Smooth muscle cell of the brain vasculature (primary cell): ENCODE measurements at regions not wholly inside any gene's neighbourhood (a gene's known extent, or its start where the extent isn't known, plus 50 kb on each side); places are given as distances from the start of the nearest gene placed in this dataset.
A peak's percentile ranks its signal among the peaks of the same experiment; 100 is the strongest.
"Not testable (repeated sequence)": the region's sequence is repeated elsewhere in the genome, so short reads cannot be mapped to it uniquely, and the experiment has no call there.

ENCODE experiments used
- DNase-seq: peaks from one replicate; pipeline ENCODE4 v3.0.0-alpha.2; 2012; ENCODE audit warnings: low read depth, low spot score

DNA sequence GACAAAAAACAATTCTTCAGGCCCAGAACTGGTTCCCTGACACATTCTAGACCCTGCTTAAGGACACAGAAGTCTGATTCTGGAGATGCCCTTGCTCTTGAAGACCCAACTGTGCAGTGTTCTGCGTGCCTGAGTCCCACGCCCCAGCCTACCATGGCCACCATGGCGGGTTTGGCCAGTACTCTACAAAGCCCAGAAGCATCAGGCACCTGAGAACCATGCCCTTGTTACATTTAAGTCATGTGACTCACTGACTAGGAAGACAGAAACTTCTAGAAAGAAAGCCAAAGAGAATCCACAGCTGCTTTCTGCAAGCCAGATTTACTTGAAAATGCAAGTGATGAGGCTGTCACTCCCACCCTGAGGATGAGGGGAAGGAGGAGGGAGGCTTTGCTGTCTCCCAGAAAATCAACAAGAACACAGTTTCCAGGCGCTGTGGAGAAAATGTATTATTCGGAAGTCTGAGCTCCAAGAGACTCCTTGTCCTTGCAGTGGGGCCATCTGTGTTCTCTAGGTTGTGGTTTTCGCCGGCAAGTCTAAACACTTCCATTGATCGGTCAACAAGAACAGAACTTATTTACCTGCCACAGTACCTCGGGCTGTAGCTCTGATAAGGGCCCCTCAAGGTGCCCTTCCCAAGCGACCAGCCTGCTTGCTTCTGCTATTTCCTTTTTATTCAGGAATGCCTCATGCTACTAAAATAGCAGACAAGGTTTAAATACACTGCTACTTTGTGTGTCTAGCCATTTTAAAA, 81.3 kb upstream of the DMRT1 start:
- DNase-seq, result no peak

DNA sequence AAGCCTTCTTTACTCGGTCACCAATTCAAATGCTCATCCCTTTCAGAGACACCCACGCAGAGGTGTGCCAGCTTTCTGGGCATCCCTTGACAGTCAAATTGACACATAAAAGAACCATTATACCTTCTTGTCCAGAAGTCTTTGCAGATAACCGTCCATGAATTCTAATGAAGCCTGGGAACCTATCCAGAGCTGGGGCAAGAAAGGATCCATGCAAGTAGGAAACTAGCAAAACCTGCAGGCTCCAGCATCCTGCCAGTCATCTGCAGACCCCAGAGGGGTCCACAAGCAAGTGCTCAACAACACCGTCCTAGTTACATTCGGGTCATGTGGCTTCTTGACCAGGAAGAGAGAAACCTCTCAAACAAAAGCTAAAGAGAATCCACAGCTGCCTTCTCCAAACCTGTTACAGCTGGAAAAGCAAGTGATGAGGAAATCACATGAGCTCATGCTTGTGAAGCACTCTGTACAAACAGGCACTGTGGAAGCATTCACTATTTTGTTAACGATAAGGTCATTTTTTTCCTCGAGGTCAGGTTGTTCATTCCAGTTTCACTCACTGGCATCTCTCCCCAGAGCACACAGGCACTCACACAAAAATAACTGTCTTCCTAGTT, 80.2 kb upstream of the DMRT1 start:
- DNase-seq, result no peak

- DNase-seq, result no peak
Observed at GRCh38 chr9:761793-762560, 79.5 kb upstream of the DMRT1 start.

DNA sequence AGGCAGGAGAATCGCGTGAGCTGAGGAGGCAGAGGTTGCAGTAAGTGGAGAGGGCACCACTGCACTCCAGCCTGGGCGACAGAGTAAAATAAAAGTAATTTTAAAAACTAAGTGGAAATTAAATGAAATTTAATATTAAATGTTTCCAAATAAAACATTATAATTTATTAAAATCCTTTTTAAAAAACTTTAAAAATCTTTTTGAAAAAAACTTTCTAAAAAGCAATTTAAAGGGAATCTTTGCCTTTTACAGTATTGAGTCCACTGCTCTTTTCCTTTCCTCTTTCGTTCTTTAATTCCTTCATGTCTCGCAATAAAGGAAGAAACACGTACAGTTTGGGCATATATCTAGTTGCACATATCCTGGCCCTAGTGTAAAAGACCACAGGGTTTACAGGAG, 77.8 kb upstream of the DMRT1 start:
- no peak for DNase-seq

- peak; percentile 17 for DNase-seq
Observed at GRCh38 chr9:764105-764524, 77.4 kb upstream of the DMRT1 start.

GRCh38 chr9:764986-765385, 76.5 kb upstream of the DMRT1 start:
- DNase-seq, result no peak

GRCh38 chr9:767061-767561, 74.4 kb upstream of the DMRT1 start:
- DNase-seq, result not testable (repeated sequence)

DNA sequence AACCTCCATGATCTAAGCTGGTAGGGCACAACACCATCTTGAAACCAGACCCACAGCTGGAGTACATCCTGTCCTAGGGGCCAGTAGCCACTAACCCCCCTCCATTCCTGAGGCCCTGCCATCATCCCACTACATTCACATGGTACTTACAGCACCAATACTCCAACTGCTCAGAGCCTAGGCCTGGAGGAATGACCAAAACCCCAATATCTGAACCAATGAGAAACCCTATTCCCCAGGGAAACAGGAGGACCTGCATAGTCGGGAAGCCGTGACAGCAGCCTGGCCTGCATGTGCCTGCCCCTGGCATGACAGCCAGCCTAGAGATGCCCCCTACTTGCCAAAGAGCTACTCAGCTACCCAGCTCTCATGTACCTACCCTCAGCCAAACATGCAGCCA, 65.4 kb upstream of the DMRT1 start:
- DNase-seq, result no peak

GRCh38 chr9:777978-778377, 63.5 kb upstream of the DMRT1 start:
- DNase-seq, result no peak

- DNase-seq, result no peak
Observed at GRCh38 chr9:784202-784601, 57.3 kb upstream of the DMRT1 start.

GRCh38 chr9:784916-785315, 56.6 kb upstream of the DMRT1 start:
- no peak for DNase-seq

- DNase-seq, result no peak
Observed at GRCh38 chr9:785997-786396, 55.5 kb upstream of the DMRT1 start.

GRCh38 chr9:786405-786804, 55.1 kb upstream of the DMRT1 start:
- no peak for DNase-seq

GRCh38 chr9:788777-789176, 52.7 kb upstream of the DMRT1 start:
- DNase-seq, result no peak
